KG1 (cell line): ENCODE measurements at regions not wholly inside any gene's neighbourhood (a gene's known extent, or its start where the extent isn't known, plus 50 kb on each side); places are given as distances from the start of the nearest gene placed in this dataset.

ENCODE experiments used
- DNase-seq: peaks from one replicate; lab custom pipeline; 2025; lab: John Stamatoyannopoulos, UW

DNA sequence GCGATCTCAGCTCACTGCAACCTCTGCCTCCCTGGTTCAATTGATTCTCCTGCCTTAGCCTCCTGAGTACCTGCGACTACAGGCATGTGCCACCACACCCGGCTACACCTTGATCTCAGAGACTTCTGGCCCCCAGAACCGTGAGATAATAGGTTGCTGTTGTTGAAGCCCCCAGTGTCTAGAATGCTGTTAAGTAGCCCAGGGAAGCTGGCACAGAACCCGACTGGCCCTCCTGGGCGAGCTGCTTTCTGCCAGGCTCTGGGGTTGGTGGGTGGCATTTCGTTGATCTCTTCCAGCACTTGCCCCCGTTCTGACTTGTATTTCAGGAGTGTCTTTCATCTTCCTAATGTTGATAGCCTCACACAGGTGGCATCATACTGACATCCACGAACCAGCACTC lies 807.1 kb downstream of the CDH9 start:
- DNase-seq, result no peak

DNA sequence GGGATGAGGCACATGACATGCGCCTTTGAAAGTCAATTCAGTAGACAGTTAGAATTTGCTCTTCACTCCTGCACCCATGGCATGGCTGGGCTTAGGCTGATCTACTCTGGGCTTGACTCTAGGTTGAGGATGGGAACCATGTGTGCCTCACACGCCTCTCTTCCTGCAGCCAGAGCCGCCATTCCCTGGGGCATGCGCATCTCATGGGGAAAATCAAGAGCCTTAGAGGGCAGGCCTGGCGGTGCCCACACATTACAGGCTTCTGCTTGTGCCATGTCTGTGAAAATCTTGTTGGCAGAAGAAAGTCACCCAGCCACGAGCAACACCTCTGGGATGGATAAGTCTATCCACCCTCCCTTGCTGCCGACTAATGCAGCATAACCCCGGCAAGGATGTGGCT lies 808.5 kb downstream of the CDH9 start:
- DNase-seq, result no peak

DNA sequence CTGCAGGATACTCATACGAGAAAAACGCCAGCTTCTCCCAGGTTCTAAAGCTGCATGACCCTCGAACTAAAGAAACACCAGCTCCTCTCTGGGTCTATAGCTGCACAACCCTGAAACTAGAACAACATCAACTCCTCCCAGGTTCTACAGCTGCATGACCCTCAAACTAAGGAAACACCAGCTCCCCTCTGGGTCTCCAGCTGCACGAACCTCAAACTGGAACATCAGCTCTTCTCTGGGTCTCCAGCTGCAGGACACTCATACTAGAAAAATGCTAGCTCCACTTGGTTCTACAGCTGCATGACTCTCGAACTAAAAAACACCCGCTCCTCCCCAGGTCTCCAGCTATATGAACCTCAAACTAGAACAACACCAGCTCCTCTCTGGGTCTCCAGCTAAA lies 811.1 kb downstream of the CDH9 start:
- no peak for DNase-seq

DNA sequence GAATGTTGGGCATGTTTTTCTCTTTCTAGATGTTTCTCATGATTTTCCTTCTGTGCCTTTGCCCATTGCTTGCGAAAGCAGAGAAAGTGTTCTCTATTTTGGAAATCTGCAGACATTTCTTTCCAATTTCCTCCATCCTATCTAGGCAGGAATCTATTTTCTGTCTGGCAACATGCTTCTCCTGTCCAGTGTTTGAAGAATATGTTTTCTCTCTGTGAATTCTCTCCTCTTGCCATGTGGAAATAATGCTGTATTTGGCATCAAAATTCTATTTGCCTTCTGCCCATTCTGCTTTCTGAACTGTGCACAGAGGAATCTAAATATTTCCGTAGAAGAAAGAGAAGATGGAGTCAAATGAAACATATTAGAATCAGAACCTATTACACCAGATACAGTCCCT lies 833.3 kb downstream of the CDH9 start:
- DNase-seq, result no peak

DNA sequence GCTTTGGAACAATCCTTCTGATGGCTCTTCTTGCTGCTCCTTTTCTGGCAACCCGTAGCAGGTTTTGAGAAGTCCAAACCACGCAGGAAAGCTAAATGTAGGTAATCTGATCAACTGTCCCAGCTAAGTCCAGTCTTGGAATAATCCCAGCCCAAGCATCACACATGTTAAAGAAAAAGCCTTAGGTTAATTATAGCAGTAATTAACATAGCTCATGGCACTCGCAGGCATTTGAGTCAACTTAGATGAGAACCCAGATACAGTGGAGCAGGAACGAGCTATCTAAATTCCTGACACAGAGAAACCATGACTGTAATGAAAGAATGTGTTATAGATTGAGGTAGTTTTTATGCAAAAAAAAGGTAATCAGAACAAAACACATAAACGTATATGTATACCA lies 844.8 kb downstream of the CDH9 start:
- no peak for DNase-seq

DNA sequence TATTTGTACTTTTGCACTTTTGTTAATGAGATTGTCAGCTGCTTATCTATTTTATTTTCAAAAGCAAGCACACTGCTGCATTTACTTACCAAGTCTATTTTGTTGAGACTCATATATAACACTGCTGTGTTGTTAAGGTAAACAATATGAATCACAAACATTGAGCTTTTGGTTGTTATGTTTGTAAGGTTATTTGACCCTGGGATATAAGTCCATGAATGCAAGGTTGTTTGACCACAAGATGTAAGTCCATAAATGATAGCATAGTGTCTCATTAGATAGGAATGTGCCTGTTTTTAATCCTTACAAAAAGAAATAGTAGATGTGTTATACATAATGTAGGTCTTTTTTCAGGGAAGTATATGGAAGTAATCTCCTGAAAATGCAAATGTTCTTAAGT lies 845.9 kb downstream of the CDH9 start:
- DNase-seq, result no peak

DNA sequence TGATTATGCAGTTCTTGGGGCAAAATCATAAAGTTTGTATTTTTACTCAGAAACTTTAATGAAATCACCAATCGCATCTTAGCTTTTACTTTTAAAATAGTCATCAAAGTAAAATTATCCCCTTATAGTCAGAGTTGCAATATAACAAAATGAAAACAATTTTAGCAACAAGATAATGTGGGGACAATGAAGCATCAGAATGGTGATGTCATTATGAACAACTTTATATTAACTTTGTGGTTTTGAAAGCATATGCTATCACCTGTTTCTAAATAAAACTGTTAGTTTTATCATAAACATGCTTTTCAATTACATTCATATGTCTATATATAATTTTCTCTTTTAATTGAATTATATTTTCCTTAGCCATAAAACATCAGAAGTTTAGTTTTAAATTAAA lies 856.8 kb downstream of the CDH9 start:
- no peak for DNase-seq

DNA sequence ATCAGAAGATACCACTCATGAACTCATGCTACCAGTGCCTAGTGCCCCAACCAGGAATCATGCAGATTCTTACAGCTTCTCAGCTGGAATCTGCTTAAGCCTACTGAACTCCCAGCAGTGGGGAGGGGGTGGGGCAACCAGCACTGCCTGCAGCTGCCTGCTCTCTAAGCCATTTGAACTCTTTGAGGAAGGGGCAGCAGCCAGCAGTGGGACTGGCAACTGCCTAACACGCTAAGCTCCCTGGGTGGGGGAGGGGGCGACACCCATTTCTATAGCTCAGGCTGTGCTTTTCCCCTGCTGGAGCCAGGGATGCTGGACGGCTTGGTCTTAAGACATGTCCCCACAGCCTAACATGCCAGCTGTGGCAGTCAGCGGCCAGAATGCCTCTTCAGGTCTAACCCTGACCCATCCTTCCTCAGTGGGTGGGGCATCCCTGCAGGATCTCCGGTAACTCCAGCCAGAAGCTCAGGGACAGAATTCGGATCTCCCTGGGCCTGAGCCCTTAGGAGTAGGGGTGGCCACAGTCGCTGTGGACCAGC lies 889.7 kb downstream of the CDH9 start:
- no peak for DNase-seq

DNA sequence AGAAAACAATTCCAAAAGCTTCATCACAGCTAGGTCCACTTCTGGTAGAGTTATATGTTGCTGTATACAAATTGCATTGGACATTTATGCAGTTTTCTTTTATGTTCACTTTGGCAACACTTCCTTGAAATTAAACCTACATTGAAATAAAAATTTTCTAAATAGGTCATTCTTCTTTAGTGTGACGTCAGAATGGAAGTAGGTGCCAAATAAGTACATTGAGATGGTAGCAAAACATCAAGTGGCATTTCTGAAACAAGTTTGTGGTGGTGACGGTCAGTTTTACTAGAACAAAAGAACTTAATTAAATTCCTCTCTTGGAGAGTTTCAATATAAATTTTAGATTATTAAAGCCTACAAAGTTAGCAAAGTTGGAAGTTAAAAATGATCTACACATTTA lies 895.1 kb downstream of the CDH9 start:
- DNase-seq, result no peak

DNA sequence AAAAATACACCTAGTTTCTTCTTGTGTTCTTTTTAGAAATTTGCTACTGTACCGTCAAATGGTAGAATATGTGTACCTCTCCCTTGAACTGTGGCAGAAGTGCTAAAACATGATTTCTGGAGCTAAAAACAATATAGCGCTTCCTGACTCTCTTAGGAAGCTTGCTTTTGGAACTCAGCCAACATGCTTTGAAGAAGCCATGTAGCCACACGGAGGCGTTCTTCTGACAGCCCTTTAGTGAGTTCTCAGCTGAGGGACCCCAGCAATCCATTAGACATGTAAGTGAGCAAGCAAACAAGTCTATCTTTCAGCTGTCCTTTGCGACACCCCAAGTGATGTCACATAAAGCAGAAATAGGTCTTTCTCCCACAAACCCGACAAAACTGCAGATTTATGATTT lies 917.0 kb downstream of the CDH9 start:
- no peak for DNase-seq

DNA sequence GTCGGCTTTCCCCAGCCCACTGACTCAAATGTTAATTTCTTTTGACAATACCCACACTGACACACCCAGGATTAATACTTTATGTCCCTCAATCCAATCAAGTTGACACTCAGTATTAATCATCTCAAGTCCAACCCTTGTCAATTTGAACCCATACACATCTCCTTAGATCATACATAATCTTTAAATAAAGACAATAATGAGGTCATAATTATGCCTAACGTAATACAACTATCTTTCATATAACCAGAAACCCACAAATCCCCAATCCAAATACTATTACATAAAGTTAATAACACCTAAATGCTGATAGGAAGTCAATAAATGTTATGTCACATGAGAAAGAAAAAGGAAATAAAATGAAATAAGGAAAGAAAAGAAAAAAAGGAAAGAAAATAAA lies 934.2 kb downstream of the CDH9 start:
- DNase-seq, result no peak

DNA sequence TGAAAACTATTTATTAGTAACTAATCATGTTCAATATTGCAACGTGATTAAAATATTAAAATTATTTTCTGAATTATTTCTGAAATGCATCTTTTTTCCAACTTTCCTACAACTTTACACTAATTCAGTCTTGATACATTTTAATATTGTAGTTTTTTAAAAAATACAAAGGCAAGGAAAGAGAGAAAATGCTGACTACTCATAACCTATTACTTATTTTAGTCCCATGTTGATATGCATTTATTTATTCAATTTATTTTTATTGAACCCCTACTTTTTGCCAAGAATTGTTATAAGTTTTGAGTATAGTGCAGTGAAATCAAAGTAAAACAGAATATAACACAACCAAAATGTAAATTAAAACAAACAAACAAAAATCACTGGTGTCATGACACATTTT lies 978.2 kb downstream of the CDH9 start:
- no peak for DNase-seq

DNA sequence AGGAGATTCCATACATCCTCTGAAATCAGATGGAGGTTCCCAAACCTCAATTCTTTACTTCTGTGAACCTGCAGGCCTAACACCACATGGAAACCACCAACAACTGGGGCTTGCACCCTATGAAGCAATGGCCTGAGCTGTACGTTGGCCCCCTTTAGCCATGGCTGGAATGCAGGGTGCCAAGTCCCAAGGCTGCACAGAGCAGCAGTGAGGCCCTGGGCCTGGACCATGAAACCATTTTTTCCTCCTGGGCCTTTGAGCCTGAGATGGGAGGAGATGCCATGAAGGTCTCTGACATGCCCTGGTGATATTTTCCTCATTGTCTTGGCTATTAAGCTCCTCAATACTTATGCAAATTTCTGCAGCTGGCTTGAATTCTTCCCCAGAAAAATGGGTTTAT lies 983.8 kb downstream of the CDH9 start:
- DNase-seq, result no peak

DNA sequence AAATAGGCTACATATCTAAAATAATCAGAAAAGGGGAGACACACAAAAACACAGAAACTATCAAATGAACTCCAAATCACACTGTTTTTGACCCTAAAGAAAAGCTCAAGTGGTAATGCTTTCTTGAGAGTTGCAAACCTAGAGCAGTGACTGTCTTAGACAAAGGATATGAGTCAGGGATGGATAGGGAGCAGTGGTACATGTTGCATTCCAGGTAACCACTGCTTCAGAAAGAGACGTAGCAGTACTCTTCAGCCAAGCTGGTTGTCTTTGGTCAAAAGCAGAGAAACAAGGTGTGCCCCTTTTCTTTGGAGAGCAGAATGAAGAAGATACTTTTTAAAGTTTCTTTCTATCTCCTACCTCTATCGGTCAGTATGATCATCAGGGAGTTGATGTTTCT lies 1003.6 kb downstream of the CDH9 start:
- no peak for DNase-seq

DNA sequence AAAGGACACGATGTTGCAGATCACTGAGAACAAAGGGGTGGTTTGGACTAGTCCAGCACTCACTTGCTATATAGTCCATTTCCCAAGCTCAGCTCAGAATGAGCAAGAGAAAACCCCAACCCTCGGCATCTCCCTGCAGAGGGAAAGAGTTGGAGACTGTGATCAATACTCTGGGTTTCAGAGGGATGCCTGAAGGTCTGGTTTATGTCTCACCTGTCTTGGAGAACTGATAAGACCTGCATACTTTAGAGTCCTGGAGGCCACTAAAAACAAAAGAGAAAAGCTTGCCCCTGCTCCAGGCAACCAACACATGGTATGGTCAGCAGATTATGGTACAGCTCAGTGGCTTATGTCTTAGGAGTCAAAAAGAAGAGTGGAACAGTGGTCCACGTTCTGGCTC lies 1006.9 kb downstream of the CDH9 start:
- no peak for DNase-seq

DNA sequence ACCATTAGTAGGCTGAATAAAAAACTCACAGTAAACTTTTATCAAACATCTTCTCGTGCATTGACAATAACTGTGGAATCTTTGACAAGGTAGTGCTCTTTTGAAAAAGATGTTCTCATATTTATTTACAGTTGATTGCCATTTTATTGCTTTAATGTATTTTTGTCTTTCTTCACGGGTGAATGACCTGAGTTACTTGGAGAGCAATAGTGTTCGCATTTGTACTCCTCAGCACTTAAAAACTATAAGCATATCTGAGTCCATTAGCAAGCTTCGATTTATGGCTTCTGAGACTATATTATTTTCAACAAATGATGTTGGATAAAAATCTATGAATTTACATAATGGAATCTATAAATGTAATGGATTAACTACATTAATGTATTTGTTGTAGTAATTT lies 1012.3 kb downstream of the CDH9 start:
- DNase-seq, result no peak

DNA sequence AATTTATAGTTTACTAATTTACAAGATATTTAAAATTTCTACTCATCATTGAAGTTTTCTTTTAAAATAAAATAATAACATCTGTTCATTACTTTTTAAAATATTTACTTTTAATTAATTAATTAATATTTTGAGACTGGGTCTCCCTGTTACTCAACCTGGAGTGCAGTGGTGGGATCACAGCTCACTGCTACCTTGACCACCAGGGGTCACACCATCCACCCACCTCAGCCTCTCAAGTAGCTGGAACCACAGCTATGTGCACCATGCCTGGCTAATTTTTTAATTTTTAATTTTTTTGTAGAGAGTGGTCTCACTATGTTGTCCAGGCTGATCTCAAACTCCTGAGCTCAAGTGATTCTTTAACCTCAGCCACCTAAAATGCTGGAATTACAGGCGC lies 1013.6 kb downstream of the CDH9 start:
- DNase-seq, result no peak

DNA sequence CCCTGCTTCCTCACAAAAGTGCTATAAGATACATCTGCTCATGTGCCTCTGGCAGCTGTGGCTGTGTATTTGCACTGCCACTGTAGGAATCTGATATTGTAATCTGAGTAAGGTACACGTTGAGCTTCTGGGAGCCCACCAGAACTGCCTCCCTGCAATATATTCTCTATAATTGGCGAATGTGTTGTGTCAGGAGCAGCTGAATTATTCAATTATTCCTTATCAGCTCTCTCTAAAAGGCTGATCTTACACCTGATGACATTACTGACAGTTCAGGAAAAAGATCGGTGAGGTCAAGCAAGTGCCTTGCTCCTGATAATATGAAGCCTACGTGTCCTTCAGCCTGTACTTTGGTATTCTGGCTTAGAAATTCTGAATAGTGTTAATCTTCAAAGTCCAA lies 1015.0 kb downstream of the CDH9 start:
- no peak for DNase-seq

DNA sequence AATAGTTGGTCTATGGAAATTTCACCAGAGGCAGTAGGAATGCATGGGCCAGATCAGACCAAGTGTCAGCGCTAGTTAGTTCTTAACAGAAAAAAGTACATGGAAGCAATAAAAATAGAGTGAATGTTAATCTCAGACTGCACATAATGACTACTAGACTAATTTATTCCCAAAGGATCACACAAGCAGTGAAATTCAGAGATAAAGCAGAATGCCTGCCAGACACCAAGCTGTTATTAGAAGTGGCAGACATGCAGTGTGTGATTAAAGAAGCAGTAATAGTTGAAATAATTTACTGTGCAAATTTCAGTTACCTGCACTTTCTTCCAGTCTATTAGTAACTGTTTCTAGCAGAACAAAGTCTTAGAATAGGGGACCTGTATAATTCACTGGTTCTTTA lies 1024.2 kb downstream of the CDH9 start:
- DNase-seq, result no peak

DNA sequence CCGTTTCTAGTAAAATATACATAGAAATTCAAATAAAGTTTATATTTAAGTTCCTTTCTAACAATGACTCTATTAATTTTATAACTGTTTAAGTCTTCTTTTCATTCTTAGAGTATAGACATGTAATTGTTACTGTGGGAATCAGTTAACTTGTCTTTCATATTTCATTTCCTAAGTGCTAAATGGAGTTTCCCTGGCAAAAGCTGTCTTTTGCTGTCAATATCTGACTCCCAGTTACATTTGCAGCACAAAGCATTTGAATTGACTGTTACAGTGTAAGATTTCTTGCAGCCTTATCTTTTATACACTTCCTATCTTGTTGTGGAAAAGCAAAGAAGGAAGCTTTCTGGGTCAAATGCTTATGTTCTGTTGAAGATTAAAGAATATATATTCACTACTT lies 1026.3 kb downstream of the CDH9 start:
- no peak for DNase-seq

DNA sequence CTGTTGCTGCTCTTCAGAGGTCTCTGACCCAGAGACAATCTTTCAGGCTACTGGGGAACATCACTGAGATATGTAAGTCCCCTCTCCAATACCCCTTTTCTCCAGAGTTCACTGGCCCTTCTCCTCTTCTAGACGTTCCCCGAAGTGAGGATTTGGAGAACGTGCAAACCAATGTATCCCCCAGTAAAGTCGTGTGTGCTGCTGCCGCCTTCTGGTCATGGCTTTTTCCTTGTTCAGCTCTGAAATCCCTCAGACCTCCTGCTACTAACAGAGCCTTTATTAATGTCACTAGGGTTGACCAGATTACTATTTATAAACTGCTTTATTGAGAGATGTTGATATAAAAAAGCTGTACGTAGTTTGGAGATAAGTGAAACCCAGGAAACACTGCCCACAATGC lies 1028.6 kb downstream of the CDH9 start:
- DNase-seq, result no peak

DNA sequence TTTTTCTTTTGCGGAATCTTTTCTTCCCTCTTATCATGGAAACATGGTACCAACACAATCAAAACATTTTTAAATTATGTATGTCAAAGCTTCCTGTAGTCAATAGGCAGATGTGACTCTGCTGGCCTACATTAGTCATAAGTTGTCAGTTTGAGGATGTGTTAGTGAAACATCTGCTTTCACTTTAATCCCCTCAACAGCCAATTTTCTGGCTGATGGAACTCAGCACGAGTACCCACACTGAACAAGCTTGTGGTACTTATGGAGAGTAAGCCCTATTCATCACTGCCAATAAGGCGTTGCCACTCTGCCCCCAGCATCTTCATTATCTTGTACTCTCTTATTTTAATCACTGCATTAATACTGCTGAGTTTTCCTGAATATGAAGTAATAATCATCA lies 1034.4 kb downstream of the CDH9 start:
- no peak for DNase-seq

DNA sequence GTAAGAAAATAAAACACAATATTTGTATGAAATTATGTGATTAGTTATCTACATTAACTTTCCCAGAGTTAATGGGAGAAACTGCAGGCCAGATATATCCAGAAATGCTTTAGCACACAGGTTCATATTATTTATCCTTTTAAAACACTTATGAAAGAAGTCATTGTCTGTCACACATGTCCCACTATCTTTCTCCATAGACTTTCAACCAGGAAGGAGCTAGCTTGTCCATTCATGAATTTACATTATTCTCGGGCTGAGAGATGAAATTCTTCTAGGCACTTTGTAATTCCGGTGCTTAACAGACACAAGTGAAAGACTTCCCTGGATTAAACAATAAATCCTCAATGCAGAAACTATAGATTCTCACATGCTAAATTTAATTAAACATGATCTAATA lies 1043.2 kb downstream of the CDH9 start:
- no peak for DNase-seq

DNA sequence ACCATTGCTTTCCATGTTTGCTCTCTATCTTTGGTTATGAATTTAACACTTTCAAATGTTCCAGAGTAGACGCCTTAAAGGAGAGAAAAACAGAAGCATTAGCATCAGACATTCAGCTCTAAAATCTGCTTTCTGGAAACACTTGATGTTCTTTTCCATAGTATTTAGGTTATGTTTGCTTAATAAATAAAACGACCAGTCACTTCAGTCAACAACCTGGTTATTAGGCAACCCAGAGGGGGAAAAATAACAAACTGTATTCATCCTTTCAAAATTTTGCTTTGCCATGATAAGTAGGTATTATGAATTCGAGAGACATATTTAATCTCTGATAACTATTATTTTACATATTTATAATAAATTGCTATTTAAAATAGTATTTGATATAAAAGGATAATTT lies 1044.7 kb downstream of the CDH9 start:
- no peak for DNase-seq

DNA sequence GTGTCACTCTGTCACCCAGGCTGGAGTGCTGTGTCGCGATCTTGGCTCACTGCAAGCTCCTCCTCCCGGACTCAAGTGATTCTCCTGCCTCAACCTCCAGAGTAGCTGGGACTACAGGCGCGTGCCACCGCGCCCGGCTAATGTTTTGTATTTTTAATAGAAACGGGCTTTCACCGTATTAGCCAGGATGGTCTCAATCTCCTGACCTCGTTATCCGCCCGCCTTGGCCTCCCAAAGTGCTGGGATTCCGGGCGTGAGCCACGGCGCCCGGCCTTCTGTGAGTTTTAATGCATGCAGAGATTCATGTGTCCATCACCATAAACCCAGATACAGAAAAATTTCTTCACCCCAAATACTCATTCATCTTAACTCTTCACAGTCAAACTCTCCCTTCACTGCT lies 1046.7 kb downstream of the CDH9 start:
- DNase-seq, result no peak
